KOPT-K1 (cell line): ENCODE measurements at regions not wholly inside any gene's neighbourhood (a gene's known extent, or its start where the extent isn't known, plus 50 kb on each side); places are given as distances from the start of the nearest gene placed in this dataset.

ENCODE experiments used
- H3K27ac ChIP-seq: fragments of 200-600 bp; sonication (generic); 2 replicates; pipeline ENCODE4 v1.5.1; 2016; ENCODE audit warnings: antibody characterized with exemption, mild to moderate bottlenecking, low read depth, low read length; ENCODE audit not compliant: poor library complexity, severe bottlenecking
- H3K36me3 ChIP-seq: fragments of 200-600 bp; sonication (generic); 2 replicates; pipeline ENCODE4 v1.5.1; 2017; ENCODE audit warnings: antibody characterized with exemption, mild to moderate bottlenecking, low read length, moderate library complexity; ENCODE audit not compliant: insufficient read depth
- H3K9me3 ChIP-seq: fragments of 200-600 bp; sonication (generic); 2 replicates; pipeline ENCODE4 v1.5.1; 2017; ENCODE audit warnings: antibody characterized with exemption, low read length, mild to moderate bottlenecking; ENCODE audit not compliant: insufficient read depth, poor library complexity, severe bottlenecking

- H3K9me3 ChIP-seq: no peaks in the 10 kb centered on the region
- no peak overlapping the region for H3K27ac ChIP-seq
- H3K36me3 ChIP-seq: no peaks in the 10 kb centered on the region
These were observed 236.5 kb downstream of the TTLL7 start for GRCh38 chr1:83762416-83762815.

- Histone ChIP-seq H3K27ac (no peak overlapping the region), H3K9me3 (no peaks in the 10 kb centered on the region), H3K36me3 (no peaks in the 10 kb centered on the region)
These were observed 236.9 kb downstream of the TTLL7 start for GRCh38 chr1:83762039-83762365.

GRCh38 chr1:83761167-83762038 is 237.5 kb downstream of the TTLL7 start:
- Histone ChIP-seq H3K27ac (no peak overlapping the region), H3K9me3 (no peaks in the 10 kb centered on the region), H3K36me3 (no peaks in the 10 kb centered on the region)

- Histone ChIP-seq H3K9me3 (no peaks in the 10 kb centered on the region), H3K36me3 (no peaks in the 10 kb centered on the region), H3K27ac (no peak overlapping the region)
These were observed 238.5 kb downstream of the TTLL7 start for GRCh38 chr1:83760226-83761021.

GRCh38 chr1:83756984-83757717 is 241.8 kb downstream of the TTLL7 start:
- no peak overlapping the region for H3K27ac ChIP-seq
- no peaks in the 10 kb centered on the region for H3K9me3 ChIP-seq
- no peaks in the 10 kb centered on the region for H3K36me3 ChIP-seq

GRCh38 chr1:83751602-83752001 is 247.3 kb downstream of the TTLL7 start:
- Histone ChIP-seq H3K36me3 (no peaks in the 10 kb centered on the region), H3K9me3 (no peaks in the 10 kb centered on the region), H3K27ac (no peak overlapping the region)

GRCh38 chr1:83750201-83750600 is 248.7 kb downstream of the TTLL7 start:
- Histone ChIP-seq H3K27ac (no peak overlapping the region), H3K9me3 (no peaks in the 10 kb centered on the region), H3K36me3 (no peaks in the 10 kb centered on the region)

GRCh38 chr1:83747853-83748482 is 251.0 kb downstream of the TTLL7 start:
- Histone ChIP-seq H3K9me3 (no peaks in the 10 kb centered on the region), H3K27ac (no peak overlapping the region), H3K36me3 (no peaks in the 10 kb centered on the region)

- Histone ChIP-seq H3K27ac (no peak overlapping the region), H3K9me3 (no peaks in the 10 kb centered on the region), H3K36me3 (no peaks in the 10 kb centered on the region)
These were observed 252.7 kb downstream of the TTLL7 start for GRCh38 chr1:83746234-83746633.

- H3K27ac ChIP-seq: no peak overlapping the region
- H3K36me3 ChIP-seq: no peaks in the 10 kb centered on the region
- no peaks in the 10 kb centered on the region for H3K9me3 ChIP-seq
These were observed 256.5 kb downstream of the TTLL7 start for GRCh38 chr1:83742446-83742845.

GRCh38 chr1:83741770-83742169 is 257.2 kb downstream of the TTLL7 start:
- Histone ChIP-seq H3K27ac (no peak overlapping the region), H3K36me3 (no peaks in the 10 kb centered on the region), H3K9me3 (no peaks in the 10 kb centered on the region)

- Histone ChIP-seq H3K9me3 (no peaks in the 10 kb centered on the region), H3K27ac (no peak overlapping the region)
These were observed 257.6 kb downstream of the TTLL7 start for GRCh38 chr1:83741348-83741747.

GRCh38 chr1:83735526-83735925 is 263.4 kb downstream of the TTLL7 start:
- H3K9me3 ChIP-seq: no peaks in the 10 kb centered on the region
- no peak overlapping the region for H3K27ac ChIP-seq
- no peaks in the 10 kb centered on the region for H3K36me3 ChIP-seq

More at GRCh38 chr1:83741348-83741747, 257.6 kb downstream of the TTLL7 start:
- no peaks in the 10 kb centered on the region for H3K36me3 ChIP-seq

GRCh38 chr1:83734420-83734819 is 264.5 kb downstream of the TTLL7 start:
- H3K27ac ChIP-seq: no peak overlapping the region
- no peaks in the 10 kb centered on the region for H3K9me3 ChIP-seq
- H3K36me3 ChIP-seq: no peaks in the 10 kb centered on the region
